PC-9 (cell line): ENCODE measurements at regions not wholly inside any gene's neighbourhood (a gene's known extent, or its start where the extent isn't known, plus 50 kb on each side); places are given as distances from the start of the nearest gene placed in this dataset.

ENCODE experiments used
- BruUV-seq: library from RNA; stranded (reverse); fragments of 400-500 nt; replicated peaks from 2 replicates; lab custom pipeline; 2021; lab: Mats Ljungman, UMichigan
- CTCF ChIA-PET: fragments of 300-600 bp; sonication (Branson Sonifier 250); formaldehyde crosslinking; loops from one replicate; lab custom pipeline; 2022; ENCODE audit warnings: antibody characterized with exemption; lab: Charles Lee
- POLR2A ChIA-PET: fragments of 300-600 bp; sonication (Branson Sonifier 250); formaldehyde crosslinking; loops from one replicate; lab custom pipeline; 2022; ENCODE audit warnings: antibody characterized with exemption; ENCODE audit not compliant: unreplicated experiment; lab: Charles Lee
- DNase-seq, 2 experiments: peaks; one replicate each; pipeline versions ENCODE4 v3.0.0 to v3.0.0-alpha.2; 2015 to 2022; ENCODE audit warnings: mixed read lengths in 1 of 2
- H2AFZ ChIP-seq: fragments of 200-600 bp; sonication (generic); 2 replicates; pipeline ENCODE4 v1.8.1; 2017; ENCODE audit warnings: antibody characterized with exemption
- H3F3A ChIP-seq: fragments of 200-600 bp; sonication (generic); 2 replicates; pipeline ENCODE4 v1.8.1; 2017; ENCODE audit warnings: antibody characterized with exemption, mild to moderate bottlenecking, low read depth; ENCODE audit not compliant: insufficient read depth
- H3K27ac ChIP-seq: fragments of 200-600 bp; sonication (generic); 2 replicates; pipeline ENCODE4 v1.6.1; 2016; ENCODE audit warnings: mixed run types
- H3K27me3 ChIP-seq: fragments of 200-600 bp; sonication (generic); 2 replicates; pipeline ENCODE4 v1.6.1; 2016; ENCODE audit warnings: low read depth, mixed run types; ENCODE audit not compliant: insufficient read depth
- H3K36me3 ChIP-seq: fragments of 200-600 bp; sonication (generic); 2 replicates; pipeline ENCODE4 v1.6.1; 2016; ENCODE audit warnings: low read depth, mixed run types
- H3K4me1 ChIP-seq: fragments of 200-600 bp; sonication (generic); replicated peaks from 2 replicates; pipeline ENCODE4 v1.6.1; 2016; ENCODE audit warnings: mixed run types; ENCODE audit not compliant: insufficient read depth
- H3K4me2 ChIP-seq: fragments of 200-600 bp; sonication (generic); 2 replicates; pipeline ENCODE4 v1.6.1; 2017; ENCODE audit warnings: mixed run types
- H3K4me3 ChIP-seq: fragments of 200-600 bp; sonication (generic); 2 replicates; pipeline ENCODE4 v1.6.1; 2016; ENCODE audit warnings: mixed run types
- H3K79me2 ChIP-seq: fragments of 200-600 bp; sonication (generic); 2 replicates; pipeline ENCODE4 v1.6.1; 2017; ENCODE audit warnings: low read depth, mixed run types
- H3K9me2 ChIP-seq: fragments of 200-600 bp; sonication (generic); 2 replicates; pipeline ENCODE4 v1.8.1; 2017; ENCODE audit warnings: mild to moderate bottlenecking; ENCODE audit not compliant: insufficient read depth
- H3K9me3 ChIP-seq: fragments of 200-600 bp; sonication (generic); 2 replicates; pipeline ENCODE4 v1.8.1; 2016; ENCODE audit warnings: low read depth; ENCODE audit not compliant: insufficient read depth
- H4K20me1 ChIP-seq: fragments of 200-600 bp; sonication (generic); 2 replicates; pipeline ENCODE4 v1.8.1; 2017; ENCODE audit not compliant: insufficient read depth
- EZH2 ChIP-seq: fragments of 200-600 bp; sonication (generic); IDR thresholded peaks from 2 replicates; pipeline ENCODE4 v1.8.0; 2017; ENCODE audit warnings: antibody characterized with exemption, low read depth
- intact Hi-C: fragments of 100-400 bp; cut with micrococcal nuclease; formaldehyde crosslinking; loops from one replicate; pipeline ENCODE4 v1.10.0; 2022; ENCODE audit not compliant: unreplicated experiment
- TF ChIP-seq, protein P1 (sequence below): fragments of 200-600 bp; sonication (generic); conservative IDR thresholded peaks from 2 replicates; pipeline ENCODE4 v1.6.1; 2017; ENCODE audit warnings: mixed run types, antibody characterized with exemption, mild to moderate bottlenecking, moderate library complexity

DNA sequence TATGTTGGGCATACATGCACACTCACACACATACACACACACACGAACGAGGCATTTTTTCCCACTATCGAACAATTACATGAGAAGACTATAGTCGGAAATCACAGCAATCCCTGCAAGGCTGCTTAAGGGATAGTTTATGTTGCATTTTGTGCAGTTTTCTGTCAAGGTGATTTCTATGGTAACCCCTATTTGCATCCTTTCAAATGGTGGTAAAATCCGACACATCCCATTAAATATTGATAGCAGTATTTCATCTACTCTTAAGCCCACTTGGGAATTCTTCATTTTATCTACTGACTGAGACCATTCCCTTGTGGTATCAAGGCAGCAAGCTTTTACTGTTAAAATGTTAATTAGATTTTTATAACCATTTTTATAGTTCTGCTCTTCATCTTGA lies 457.8 kb downstream of the HACE1 start:
- no peak overlapping the region for H3K4me2 ChIP-seq
- H3K9me2 ChIP-seq: no peaks in the 10 kb centered on the region
- no peak for DNase-seq
- no peaks in the 10 kb centered on the region for H3K79me2 ChIP-seq
- no peaks in the 10 kb centered on the region for H4K20me1 ChIP-seq
- ChIA-PET CTCF (no interaction called here), POLR2A (no interaction called here)
- no peaks in the 10 kb centered on the region for H3K27me3 ChIP-seq
- intact Hi-C loops: no loop called here
- H3F3A ChIP-seq: no peaks in the 10 kb centered on the region
- no peak overlapping the region for H2AFZ ChIP-seq
- TF ChIP-seq EZH2: no peak
- TF ChIP-seq, protein P1, sequence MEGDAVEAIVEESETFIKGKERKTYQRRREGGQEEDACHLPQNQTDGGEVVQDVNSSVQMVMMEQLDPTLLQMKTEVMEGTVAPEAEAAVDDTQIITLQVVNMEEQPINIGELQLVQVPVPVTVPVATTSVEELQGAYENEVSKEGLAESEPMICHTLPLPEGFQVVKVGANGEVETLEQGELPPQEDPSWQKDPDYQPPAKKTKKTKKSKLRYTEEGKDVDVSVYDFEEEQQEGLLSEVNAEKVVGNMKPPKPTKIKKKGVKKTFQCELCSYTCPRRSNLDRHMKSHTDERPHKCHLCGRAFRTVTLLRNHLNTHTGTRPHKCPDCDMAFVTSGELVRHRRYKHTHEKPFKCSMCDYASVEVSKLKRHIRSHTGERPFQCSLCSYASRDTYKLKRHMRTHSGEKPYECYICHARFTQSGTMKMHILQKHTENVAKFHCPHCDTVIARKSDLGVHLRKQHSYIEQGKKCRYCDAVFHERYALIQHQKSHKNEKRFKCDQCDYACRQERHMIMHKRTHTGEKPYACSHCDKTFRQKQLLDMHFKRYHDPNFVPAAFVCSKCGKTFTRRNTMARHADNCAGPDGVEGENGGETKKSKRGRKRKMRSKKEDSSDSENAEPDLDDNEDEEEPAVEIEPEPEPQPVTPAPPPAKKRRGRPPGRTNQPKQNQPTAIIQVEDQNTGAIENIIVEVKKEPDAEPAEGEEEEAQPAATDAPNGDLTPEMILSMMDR: no peak
- H3K4me3 ChIP-seq: no peak overlapping the region
- peaks cover 11% of the 10 kb centered on the region; the same call in 1 of the 2 replicates for H3K4me1 ChIP-seq
- no TSS peak for BruUV-seq
- no peaks in the 10 kb centered on the region for H3K36me3 ChIP-seq
- no peak overlapping the region for H3K27ac ChIP-seq
- H3K9me3 ChIP-seq: no peaks in the 10 kb centered on the region

DNA sequence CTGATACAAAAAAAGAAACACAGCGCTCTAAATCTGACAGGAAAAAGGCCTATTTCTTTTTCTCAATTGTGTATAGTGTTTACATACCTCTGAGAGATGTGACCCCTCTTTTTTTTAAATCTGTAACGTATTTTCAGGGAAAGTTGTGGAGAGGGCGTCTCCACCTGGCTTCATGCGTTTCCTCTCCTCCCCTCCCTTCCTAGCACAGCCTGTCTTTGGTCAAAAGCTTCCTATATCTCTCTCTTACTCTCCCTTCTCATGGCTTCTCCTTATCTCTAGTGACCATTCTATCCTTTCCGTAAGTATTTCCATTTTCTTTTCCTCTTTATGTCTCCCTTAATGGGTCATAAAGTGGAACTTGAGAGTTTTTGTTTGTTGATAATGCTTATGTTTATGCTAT lies 458.9 kb downstream of the HACE1 start:
- Histone ChIP-seq H3K36me3 (no peaks in the 10 kb centered on the region), H3F3A (no peaks in the 10 kb centered on the region), H2AFZ (no peak overlapping the region), H3K27ac (no peak overlapping the region), H4K20me1 (no peaks in the 10 kb centered on the region), H3K79me2 (no peaks in the 10 kb centered on the region), H3K9me3 (no peaks in the 10 kb centered on the region), H3K27me3 (no peaks in the 10 kb centered on the region), H3K4me1 (peaks cover 11% of the 10 kb centered on the region; the same call in 1 of the 2 replicates), H3K9me2 (no peaks in the 10 kb centered on the region), H3K4me3 (no peak overlapping the region), H3K4me2 (no peak overlapping the region)
- intact Hi-C loops: no loop called here
- DNase-seq: no peak
- ChIA-PET CTCF (no interaction called here), POLR2A (no interaction called here)
- TF ChIP-seq EZH2: no peak
- TF ChIP-seq, protein P1: no peak
- BruUV-seq: no TSS peak

DNA sequence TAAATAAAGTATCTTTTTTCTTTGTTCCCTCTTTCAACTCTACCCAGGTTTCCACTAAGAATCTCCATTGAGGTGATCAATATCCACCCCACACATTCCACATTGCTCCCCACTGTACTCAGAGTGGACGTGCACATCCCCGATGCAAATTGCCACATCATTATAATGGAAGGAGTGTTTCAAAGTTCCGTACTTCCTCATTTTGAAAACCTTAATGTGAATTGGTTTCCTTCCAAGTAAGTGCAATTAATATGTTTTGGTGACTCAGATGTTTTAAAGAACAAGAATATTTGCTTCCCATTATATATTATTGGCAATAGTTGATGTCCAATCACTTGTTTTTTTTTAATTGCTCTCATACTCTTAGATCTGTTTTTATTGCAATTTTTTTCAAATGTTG lies 463.6 kb downstream of the HACE1 start:
- H3K79me2 ChIP-seq: no peaks in the 10 kb centered on the region
- no peak overlapping the region for H3K27ac ChIP-seq
- no peaks in the 10 kb centered on the region for H3K27me3 ChIP-seq
- POLR2A ChIA-PET: no interaction called here
- no peaks in the 10 kb centered on the region for H3K9me3 ChIP-seq
- no peak overlapping the region for H3K4me3 ChIP-seq
- no peaks in the 10 kb centered on the region for H3K9me2 ChIP-seq
- H3F3A ChIP-seq: no peaks in the 10 kb centered on the region
- H3K4me1 ChIP-seq: no peaks in the 10 kb centered on the region
- CTCF ChIA-PET: no interaction called here
- no peaks in the 10 kb centered on the region for H3K36me3 ChIP-seq
- H2AFZ ChIP-seq: no peak overlapping the region
- TF ChIP-seq EZH2: no peak
- TF ChIP-seq, protein P1: no peak
- H3K4me2 ChIP-seq: no peak overlapping the region
- no TSS peak for BruUV-seq
- DNase-seq: no peak
- intact Hi-C loops: no loop called here
- no peaks in the 10 kb centered on the region for H4K20me1 ChIP-seq
